ENCODE measurements at regions not wholly inside any gene's neighbourhood (a gene's known extent, or its start where the extent isn't known, plus 50 kb on each side); places are given as distances from the start of the nearest gene placed in this dataset.

DNA sequence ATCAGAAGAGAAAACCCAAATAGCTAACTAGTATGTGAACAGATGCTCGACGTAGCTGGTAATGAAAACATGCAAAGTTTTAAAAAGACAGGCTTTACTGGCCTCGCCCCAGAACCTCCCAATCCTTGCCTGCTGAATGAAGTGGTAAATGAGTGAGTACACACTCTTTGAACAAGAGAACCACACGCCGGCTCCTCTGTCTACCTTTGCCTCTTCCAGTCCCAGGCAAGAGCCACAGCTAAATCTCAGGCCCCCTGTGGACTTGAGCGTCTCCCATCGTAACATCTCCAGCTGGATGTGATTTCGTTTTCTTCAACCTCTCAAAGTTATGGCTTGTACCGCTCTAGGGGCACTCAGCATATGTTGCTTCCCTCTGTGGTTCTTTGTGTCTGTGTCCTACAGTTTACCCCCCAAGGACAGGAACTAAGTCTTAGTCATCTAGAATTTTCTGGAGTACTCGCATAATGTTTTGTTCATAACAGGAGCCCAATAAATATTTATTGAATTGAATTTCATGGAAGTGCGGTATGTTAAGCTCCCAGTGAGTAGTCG is 153.2 kb upstream of the TAB2 start:
- no peak for TF ChIP-seq EZH2phosphoT487 (IDR thresholded peaks at IDR 0.05; ENCODE audit: borderline replicate concordance)
- TF ChIP-seq, protein P1, sequence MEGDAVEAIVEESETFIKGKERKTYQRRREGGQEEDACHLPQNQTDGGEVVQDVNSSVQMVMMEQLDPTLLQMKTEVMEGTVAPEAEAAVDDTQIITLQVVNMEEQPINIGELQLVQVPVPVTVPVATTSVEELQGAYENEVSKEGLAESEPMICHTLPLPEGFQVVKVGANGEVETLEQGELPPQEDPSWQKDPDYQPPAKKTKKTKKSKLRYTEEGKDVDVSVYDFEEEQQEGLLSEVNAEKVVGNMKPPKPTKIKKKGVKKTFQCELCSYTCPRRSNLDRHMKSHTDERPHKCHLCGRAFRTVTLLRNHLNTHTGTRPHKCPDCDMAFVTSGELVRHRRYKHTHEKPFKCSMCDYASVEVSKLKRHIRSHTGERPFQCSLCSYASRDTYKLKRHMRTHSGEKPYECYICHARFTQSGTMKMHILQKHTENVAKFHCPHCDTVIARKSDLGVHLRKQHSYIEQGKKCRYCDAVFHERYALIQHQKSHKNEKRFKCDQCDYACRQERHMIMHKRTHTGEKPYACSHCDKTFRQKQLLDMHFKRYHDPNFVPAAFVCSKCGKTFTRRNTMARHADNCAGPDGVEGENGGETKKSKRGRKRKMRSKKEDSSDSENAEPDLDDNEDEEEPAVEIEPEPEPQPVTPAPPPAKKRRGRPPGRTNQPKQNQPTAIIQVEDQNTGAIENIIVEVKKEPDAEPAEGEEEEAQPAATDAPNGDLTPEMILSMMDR (conservative IDR thresholded peaks at IDR 0.05; ENCODE audit: low read length) = no peak
- Histone ChIP-seq H3K9ac (ENCODE audit: low read depth, low read length, poor library complexity, severe bottlenecking) (no peak overlapping the region), H3K4me2 (ENCODE audit: low read depth, low read length, poor library complexity, severe bottlenecking) (no peak overlapping the region), H3K4me3 (ENCODE audit: low read length, poor library complexity, severe bottlenecking) (no peak overlapping the region), H3K36me3 (ENCODE audit: insufficient read depth, low read length) (no peaks in the 10 kb centered on the region), H3K9me2 (replicated peaks; ENCODE audit: low read depth, low read length) (no peaks in the 10 kb centered on the region), H2AFZ (ENCODE audit: low read length) (0 out of 2 replicates have a peak overlapping the region, but pooled peaks have one; percentile 10), H4K20me1 (ENCODE audit: insufficient read depth, low read length, poor library complexity, severe bottlenecking) (no peaks in the 10 kb centered on the region), H3K4me1 (ENCODE audit: insufficient read depth, low read length, poor library complexity, severe bottlenecking) (peaks cover 18% of the 10 kb centered on the region), H3K9me3 (ENCODE audit: insufficient read depth, low read depth, low read length) (no peaks in the 10 kb centered on the region), H3K27me3 (ENCODE audit: insufficient read depth, low read length, poor library complexity, severe bottlenecking) (no peaks in the 10 kb centered on the region), H3F3A (ENCODE audit: low read depth) (no peaks in the 10 kb centered on the region), H3K79me2 (ENCODE audit: insufficient read depth, low read length) (no peaks in the 10 kb centered on the region)

DNA sequence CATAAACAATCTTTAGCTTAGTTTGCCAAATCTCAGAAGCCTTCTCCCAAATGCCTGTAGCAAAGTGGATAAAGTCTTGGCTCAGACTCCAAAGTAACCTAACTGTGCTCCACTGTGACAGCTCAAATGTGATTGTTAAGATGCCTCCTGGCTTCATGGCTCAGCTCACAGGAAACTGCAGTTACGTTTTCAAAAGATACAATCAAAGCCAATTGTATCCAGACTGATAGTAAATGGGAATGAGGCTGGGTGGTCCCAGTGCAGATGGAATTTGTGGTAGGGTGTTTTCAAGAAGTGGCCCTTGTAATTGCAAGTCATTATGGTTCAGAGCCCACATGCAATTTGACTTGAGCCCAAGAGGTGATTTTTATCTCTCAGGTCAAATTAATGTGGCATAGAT is 151.2 kb upstream of the TAB2 start:
- H3K9me3 ChIP-seq (ENCODE audit: insufficient read depth, low read depth, low read length) = no peaks in the 10 kb centered on the region
- 0 out of 2 replicates have a peak overlapping the region, but pooled peaks have one; percentile 19 for H2AFZ ChIP-seq (ENCODE audit: low read length)
- peaks cover 18% of the 10 kb centered on the region for H3K4me1 ChIP-seq (ENCODE audit: insufficient read depth, low read length, poor library complexity, severe bottlenecking)

DNA sequence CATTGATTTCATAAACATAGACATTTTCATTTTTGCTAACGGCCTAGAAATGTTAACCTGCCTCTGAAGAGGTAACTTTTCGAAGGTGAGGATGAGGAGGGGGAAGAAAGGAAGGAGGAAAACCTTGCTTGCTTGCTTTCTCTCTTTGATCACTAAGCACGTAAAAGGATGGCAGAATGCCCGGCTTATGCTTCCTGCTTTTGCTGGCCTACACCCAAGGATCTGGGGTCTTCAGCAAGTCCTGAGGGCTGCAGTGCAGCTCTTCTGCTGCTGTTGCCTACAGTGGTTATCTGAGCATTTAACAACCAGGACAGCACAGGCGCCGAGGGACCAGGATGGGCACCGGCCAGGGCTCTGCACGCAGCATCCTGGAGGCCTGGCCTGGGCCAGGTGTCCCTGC is 150.8 kb upstream of the TAB2 start:
- no peaks in the 10 kb centered on the region for H3K36me3 ChIP-seq (ENCODE audit: insufficient read depth, low read length)
- no peaks in the 10 kb centered on the region for H3K9me2 ChIP-seq (replicated peaks; ENCODE audit: low read depth, low read length)
- H3F3A ChIP-seq (ENCODE audit: low read depth) = no peaks in the 10 kb centered on the region
- H3K4me1 ChIP-seq (ENCODE audit: insufficient read depth, low read length, poor library complexity, severe bottlenecking) = peaks cover 18% of the 10 kb centered on the region
- H3K4me2 ChIP-seq (ENCODE audit: low read depth, low read length, poor library complexity, severe bottlenecking) = peak overlapping the region; percentile 16
- no peaks in the 10 kb centered on the region for H3K9me3 ChIP-seq (ENCODE audit: insufficient read depth, low read depth, low read length)
- H3K9ac ChIP-seq (ENCODE audit: low read depth, low read length, poor library complexity, severe bottlenecking) = no peak overlapping the region
- H3K27me3 ChIP-seq (ENCODE audit: insufficient read depth, low read length, poor library complexity, severe bottlenecking) = no peaks in the 10 kb centered on the region
- H2AFZ ChIP-seq (ENCODE audit: low read length) = 0 out of 2 replicates have a peak overlapping the region, but pooled peaks have one; percentile 19
- TF ChIP-seq, protein P1 (conservative IDR thresholded peaks at IDR 0.05; ENCODE audit: low read length) = no peak
- no peak for TF ChIP-seq EZH2phosphoT487 (IDR thresholded peaks at IDR 0.05; ENCODE audit: borderline replicate concordance)
- no peaks in the 10 kb centered on the region for H3K79me2 ChIP-seq (ENCODE audit: insufficient read depth, low read length)
- H3K4me3 ChIP-seq (ENCODE audit: low read length, poor library complexity, severe bottlenecking) = no peak overlapping the region
- H4K20me1 ChIP-seq (ENCODE audit: insufficient read depth, low read length, poor library complexity, severe bottlenecking) = no peaks in the 10 kb centered on the region

More for the DNA sequence above, 151.2 kb upstream of the TAB2 start:
- Histone ChIP-seq H3K27me3 (ENCODE audit: insufficient read depth, low read length, poor library complexity, severe bottlenecking) (no peaks in the 10 kb centered on the region), H3K9me2 (replicated peaks; ENCODE audit: low read depth, low read length) (no peaks in the 10 kb centered on the region), H4K20me1 (ENCODE audit: insufficient read depth, low read length, poor library complexity, severe bottlenecking) (no peaks in the 10 kb centered on the region), H3K36me3 (ENCODE audit: insufficient read depth, low read length) (no peaks in the 10 kb centered on the region), H3K4me2 (ENCODE audit: low read depth, low read length, poor library complexity, severe bottlenecking) (peak overlapping the region; percentile 16), H3K79me2 (ENCODE audit: insufficient read depth, low read length) (no peaks in the 10 kb centered on the region), H3K9ac (ENCODE audit: low read depth, low read length, poor library complexity, severe bottlenecking) (no peak overlapping the region), H3K4me3 (ENCODE audit: low read length, poor library complexity, severe bottlenecking) (no peak overlapping the region), H3F3A (ENCODE audit: low read depth) (no peaks in the 10 kb centered on the region)
- TF ChIP-seq EZH2phosphoT487 (IDR thresholded peaks at IDR 0.05; ENCODE audit: borderline replicate concordance) = no peak
- TF ChIP-seq, protein P1 (conservative IDR thresholded peaks at IDR 0.05; ENCODE audit: low read length) = no peak
